IMR-90 (cell line): ENCODE measurements at regions not wholly inside any gene's neighbourhood (a gene's known extent, or its start where the extent isn't known, plus 50 kb on each side); places are given as distances from the start of the nearest gene placed in this dataset.

Source experiments
- ATAC-seq: fragments of 200-7000 bp; cut with Tn5 transposase; 2 replicates; pipeline ENCODE4 v1.9.1; 2020; ENCODE audit warnings: low read depth, mild to moderate bottlenecking, moderate library complexity
- BruUV-seq: library from RNA; stranded (reverse); fragments of 400-500 nt; replicated peaks from 2 replicates; lab custom pipeline; 2021; lab: Mats Ljungman, UMichigan
- CTCF ChIA-PET: fragments of 300-600 bp; formaldehyde crosslinking; extraction: SDS; loops from one replicate; lab custom pipeline; 2021; ENCODE audit warnings: antibody characterized with exemption; lab: Yijun Ruan, JAX
- POLR2A ChIA-PET: fragments of 300-600 bp; sonication (Branson Sonifier 250); formaldehyde crosslinking; loops from one replicate; lab custom pipeline; 2022; ENCODE audit warnings: antibody characterized with exemption; ENCODE audit not compliant: unreplicated experiment; lab: Charles Lee
- DNase-seq: peaks from one replicate; pipeline ENCODE4 v3.0.0; 2013
- H2AFZ ChIP-seq: replicated peaks from 2 replicates; pipeline ENCODE3; 2013; ENCODE audit warnings: low read length, mild to moderate bottlenecking; ENCODE audit not compliant: poor library complexity
- H2AK5ac ChIP-seq: 2 replicates; pipeline ENCODE4 v1.6.1; 2013; ENCODE audit warnings: low read depth, low read length, inconsistent platforms
- H2AK9ac ChIP-seq: replicated peaks from 2 replicates; pipeline ENCODE3; 2013; ENCODE audit warnings: mild to moderate bottlenecking, low read depth, low read length, moderate library complexity; ENCODE audit not compliant: poor library complexity
- H2BK120ac ChIP-seq: 2 replicates; pipeline ENCODE4 v1.6.1; 2013; ENCODE audit warnings: low read depth, low read length, inconsistent platforms
- H2BK15ac ChIP-seq: 3 replicates; pipeline ENCODE4 v1.6.1; 2013; ENCODE audit warnings: low read depth, low read length, inconsistent platforms
- H2BK20ac ChIP-seq: 2 replicates; pipeline ENCODE4 v1.6.1; 2013; ENCODE audit warnings: low read depth, mild to moderate bottlenecking, inconsistent platforms, low read length, moderate library complexity
- H2BK5ac ChIP-seq: 2 replicates; pipeline ENCODE4 v1.6.1; 2013; ENCODE audit warnings: mild to moderate bottlenecking, low read depth, low read length, inconsistent platforms; ENCODE audit not compliant: poor library complexity, severe bottlenecking
- H3K14ac ChIP-seq: replicated peaks from 2 replicates; pipeline ENCODE4 v1.6.1; 2013; ENCODE audit warnings: low read depth, low read length, inconsistent platforms
- H3K18ac ChIP-seq: 2 replicates; pipeline ENCODE4 v1.6.1; 2013; ENCODE audit warnings: low read depth, low read length, control low read depth
- H3K23ac ChIP-seq: 2 replicates; pipeline ENCODE4 v1.6.1; 2013; ENCODE audit warnings: low read depth, low read length, inconsistent platforms
- H3K27ac ChIP-seq: 2 replicates; pipeline ENCODE4 v1.5.1; 2013; ENCODE audit warnings: mild to moderate bottlenecking, control low read depth, low read length; ENCODE audit not compliant: insufficient read depth
- H3K27me3 ChIP-seq: 2 replicates; pipeline ENCODE4 v1.6.1; 2013; ENCODE audit warnings: low read length; ENCODE audit not compliant: control insufficient read depth, insufficient read depth
- H3K36me3 ChIP-seq: 2 replicates; pipeline ENCODE4 v1.6.1; 2013; ENCODE audit warnings: low read length, mixed read lengths; ENCODE audit not compliant: control insufficient read depth, insufficient read depth
- H3K4ac ChIP-seq: 2 replicates; pipeline ENCODE4 v1.6.1; 2013; ENCODE audit warnings: low read depth, low read length, inconsistent platforms
- H3K4me1 ChIP-seq: 2 replicates; pipeline ENCODE4 v1.6.1; 2013; ENCODE audit warnings: low read length, mixed read lengths; ENCODE audit not compliant: control insufficient read depth, insufficient read depth
- H3K4me2 ChIP-seq: 2 replicates; pipeline ENCODE4 v1.6.1; 2013; ENCODE audit warnings: low read depth, mild to moderate bottlenecking, control low read depth, low read length, moderate library complexity
- H3K4me3 ChIP-seq: 2 replicates; pipeline ENCODE4 v1.5.1; 2013; ENCODE audit warnings: low read depth, mild to moderate bottlenecking, control low read depth, low read length, moderate library complexity; ENCODE audit not compliant: insufficient read depth
- H3K56ac ChIP-seq: 2 replicates; pipeline ENCODE4 v1.6.1; 2013; ENCODE audit warnings: low read length, inconsistent platforms; ENCODE audit not compliant: insufficient read depth; ENCODE audit errors: extremely low read depth
- H3K79me1 ChIP-seq, 2 experiments: 2 replicates each; pipeline ENCODE4 v1.6.1; 2013; ENCODE audit warnings: low read length in 2 of 2, inconsistent platforms in 1 of 2, low read depth in 1 of 2
- H3K9ac ChIP-seq: 2 replicates; pipeline ENCODE4 v1.6.1; 2013; ENCODE audit warnings: low read depth, low read length, control low read depth
- H3K9me1 ChIP-seq: 2 replicates; pipeline ENCODE4 v1.6.1; 2013; ENCODE audit warnings: low read length, inconsistent platforms; ENCODE audit not compliant: insufficient read depth
- H3K9me3 ChIP-seq: 2 replicates; pipeline ENCODE4 v1.6.1; 2013; ENCODE audit warnings: low read length; ENCODE audit not compliant: control insufficient read depth, insufficient read depth
- H4K20me1 ChIP-seq: 2 replicates; pipeline ENCODE4 v1.6.1; 2013; ENCODE audit warnings: low read length, inconsistent platforms; ENCODE audit not compliant: insufficient read depth
- H4K5ac ChIP-seq: 2 replicates; pipeline ENCODE4 v1.6.1; 2013; ENCODE audit warnings: mild to moderate bottlenecking, low read depth, low read length, control low read depth
- H4K8ac ChIP-seq, 2 experiments: 2 replicates each; pipeline ENCODE4 v1.6.1; 2013; ENCODE audit warnings: low read depth in 2 of 2, low read length in 2 of 2, control low read depth in 1 of 2, inconsistent platforms in 1 of 2
- H4K91ac ChIP-seq: 2 replicates; pipeline ENCODE4 v1.6.1; 2013; ENCODE audit warnings: low read depth, low read length, inconsistent platforms; ENCODE audit not compliant: insufficient read depth
- FOS ChIP-seq: fragments of 150-350 bp; IDR thresholded peaks from 2 replicates; pipeline ENCODE4 v1.6.1; 2016; ENCODE audit warnings: low read depth, low read length
- MAFK ChIP-seq: IDR thresholded peaks from 2 replicates; pipeline ENCODE4 v1.6.1; 2012; ENCODE audit warnings: low read depth, low read length, improper control_type of control experiment
- NFE2L2 ChIP-seq: fragments of 150-350 bp; IDR thresholded peaks from 2 replicates; pipeline ENCODE4 v1.6.1; 2016; ENCODE audit warnings: low read depth, mild to moderate bottlenecking, low read length
- POLR2A ChIP-seq: IDR thresholded peaks from 2 replicates; pipeline ENCODE4 v1.6.1; 2012; ENCODE audit warnings: mild to moderate bottlenecking, low read depth, low read length
- RAD21 ChIP-seq: IDR thresholded peaks from 2 replicates; pipeline ENCODE4 v1.6.1; 2012; ENCODE audit warnings: low read length, improper control_type of control experiment
- SMC3 ChIP-seq: fragments of 150-350 bp; IDR thresholded peaks from 2 replicates; pipeline ENCODE4 v1.6.1; 2016; ENCODE audit warnings: low read depth, mild to moderate bottlenecking, antibody characterized with exemption, low read length, moderate library complexity
- WGBS, 2 experiments: methylation state at CpG; one replicate each; pipeline versions ENCODE4 v1.1.5 to v1.1.7; 2013; ENCODE audit warnings: missing lambda C conversion rate in 2 of 2; ENCODE audit not compliant: insufficient read length in 1 of 2; ENCODE audit errors: extremely low coverage in 2 of 2; 5-methylcytosine and 5-hydroxymethylcytosine counted together
- dilution Hi-C: fragments of 300-500 bp; cut with HindIII; formaldehyde crosslinking; loops from one replicate; pipeline ENCODE4 v1.14.3; 2018; ENCODE audit warnings: low sequenced_read_pairs; ENCODE audit not compliant: unreplicated experiment
- in situ Hi-C: fragments of 300-500 bp; cut with MboI; formaldehyde crosslinking; loops from 3 replicates; pipeline ENCODE4 v1.14.3; 2019; ENCODE audit warnings: low sequenced_read_pairs, inconsistent platforms, mixed read lengths
- intact Hi-C: fragments of 100-400 bp; cut with micrococcal nuclease; formaldehyde crosslinking; loops from 2 replicates; pipeline ENCODE4 v1.10.0; 2022
- TF ChIP-seq, protein P1 (sequence below): conservative IDR thresholded peaks from 2 replicates; pipeline ENCODE4 v1.5.1; 2012; ENCODE audit warnings: mild to moderate bottlenecking, low read depth, low read length, improper control_type of control experiment

DNA sequence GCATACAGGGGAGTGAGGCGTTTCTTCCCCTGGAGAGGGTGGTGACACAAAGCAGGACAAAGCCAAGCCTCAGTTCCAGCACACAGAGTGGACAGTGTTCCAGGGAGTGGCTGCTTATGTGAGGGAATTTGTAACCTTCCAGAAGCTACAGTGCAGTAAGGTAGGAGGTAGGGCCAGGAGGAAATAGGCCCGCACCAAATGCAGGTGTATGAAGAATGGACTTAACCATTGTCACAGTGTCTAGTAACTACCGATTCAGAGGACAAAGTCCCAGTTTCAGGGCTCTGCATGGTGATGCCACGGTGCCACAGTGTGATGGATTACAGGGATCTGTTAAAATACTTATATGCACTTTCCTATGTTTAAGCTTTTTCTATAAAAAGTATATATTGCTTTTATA, 135.3 kb downstream of the ZIC5 start:
- no peaks in the 10 kb centered on the region for H3K9me1 ChIP-seq
- in situ Hi-C loops (no loop called here), dilution Hi-C loops (no loop called here)

More for the DNA sequence above, 135.3 kb downstream of the ZIC5 start:
- Histone ChIP-seq H4K20me1 (no peaks in the 10 kb centered on the region), H3K79me1 (no peaks in the 10 kb centered on the region), H3K56ac (no peak overlapping the region), H2AFZ (no peak overlapping the region), H3K36me3 (no peaks in the 10 kb centered on the region), H3K4me3 (no peak overlapping the region), H2BK120ac (no peak overlapping the region), H3K14ac (no peak overlapping the region), H3K23ac (no peak overlapping the region), H3K9me3 (no peaks in the 10 kb centered on the region), H2BK15ac (no peak overlapping the region), H2BK5ac (no peak overlapping the region), H4K8ac (no peak overlapping the region), H3K4me1 (no peaks in the 10 kb centered on the region), H2AK9ac (no peak overlapping the region), H3K27me3 (no peaks in the 10 kb centered on the region), H4K5ac (no peak overlapping the region), H3K27ac (no peak overlapping the region), H3K4me2 (no peak overlapping the region), H2AK5ac (no peak overlapping the region), H4K91ac (no peak overlapping the region), H3K18ac (no peak overlapping the region), H2BK20ac (no peak overlapping the region), H3K9ac (no peak overlapping the region), H3K4ac (no peak overlapping the region)
- no peak for TF ChIP-seq RAD21
- no peak for TF ChIP-seq POLR2A
- TF ChIP-seq FOS: no peak
- no peak for TF ChIP-seq NFE2L2
- no peak for TF ChIP-seq MAFK
- TF ChIP-seq SMC3: no peak
- TF ChIP-seq, protein P1, sequence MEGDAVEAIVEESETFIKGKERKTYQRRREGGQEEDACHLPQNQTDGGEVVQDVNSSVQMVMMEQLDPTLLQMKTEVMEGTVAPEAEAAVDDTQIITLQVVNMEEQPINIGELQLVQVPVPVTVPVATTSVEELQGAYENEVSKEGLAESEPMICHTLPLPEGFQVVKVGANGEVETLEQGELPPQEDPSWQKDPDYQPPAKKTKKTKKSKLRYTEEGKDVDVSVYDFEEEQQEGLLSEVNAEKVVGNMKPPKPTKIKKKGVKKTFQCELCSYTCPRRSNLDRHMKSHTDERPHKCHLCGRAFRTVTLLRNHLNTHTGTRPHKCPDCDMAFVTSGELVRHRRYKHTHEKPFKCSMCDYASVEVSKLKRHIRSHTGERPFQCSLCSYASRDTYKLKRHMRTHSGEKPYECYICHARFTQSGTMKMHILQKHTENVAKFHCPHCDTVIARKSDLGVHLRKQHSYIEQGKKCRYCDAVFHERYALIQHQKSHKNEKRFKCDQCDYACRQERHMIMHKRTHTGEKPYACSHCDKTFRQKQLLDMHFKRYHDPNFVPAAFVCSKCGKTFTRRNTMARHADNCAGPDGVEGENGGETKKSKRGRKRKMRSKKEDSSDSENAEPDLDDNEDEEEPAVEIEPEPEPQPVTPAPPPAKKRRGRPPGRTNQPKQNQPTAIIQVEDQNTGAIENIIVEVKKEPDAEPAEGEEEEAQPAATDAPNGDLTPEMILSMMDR: no peak
- CTCF ChIA-PET: no interaction called here
- intact Hi-C loops: no loop called here
- no peak for ATAC-seq
- BruUV-seq: no TSS peak
- POLR2A ChIA-PET: no interaction called here
- DNase-seq: no peak
- no CpG with 5 or more reads among the region's 4 CpGs for WGBS, 2 experiments
